Fibroblast of peridontal ligament (primary cell): ENCODE measurements at regions not wholly inside any gene's neighbourhood (a gene's known extent, or its start where the extent isn't known, plus 50 kb on each side); places are given as distances from the start of the nearest gene placed in this dataset.

Experiments used
- DNase-seq: peaks from one replicate; pipeline ENCODE4 v3.0.0-alpha.2; 2010; ENCODE audit errors: extremely low read depth

DNA sequence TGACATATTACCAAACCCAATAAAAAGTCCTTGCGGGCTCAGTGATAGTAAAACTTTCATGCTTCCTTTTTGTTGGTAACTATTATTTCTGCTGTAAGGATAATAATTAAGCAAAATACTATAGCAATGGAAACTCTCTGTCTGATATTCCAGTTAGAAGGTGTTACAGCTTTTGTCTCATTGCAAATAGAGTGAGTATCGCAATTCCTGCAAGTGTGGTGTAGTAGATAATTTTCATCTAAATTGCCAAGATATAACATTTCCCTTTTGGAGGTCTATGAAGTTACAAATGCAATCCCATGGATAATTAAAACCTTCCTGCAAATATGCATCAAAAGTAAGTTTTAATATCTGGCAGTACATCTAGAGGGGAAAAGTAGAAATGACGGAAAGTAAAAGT is 88.7 kb upstream of the CD93 start:
- DNase-seq = no peak

DNA sequence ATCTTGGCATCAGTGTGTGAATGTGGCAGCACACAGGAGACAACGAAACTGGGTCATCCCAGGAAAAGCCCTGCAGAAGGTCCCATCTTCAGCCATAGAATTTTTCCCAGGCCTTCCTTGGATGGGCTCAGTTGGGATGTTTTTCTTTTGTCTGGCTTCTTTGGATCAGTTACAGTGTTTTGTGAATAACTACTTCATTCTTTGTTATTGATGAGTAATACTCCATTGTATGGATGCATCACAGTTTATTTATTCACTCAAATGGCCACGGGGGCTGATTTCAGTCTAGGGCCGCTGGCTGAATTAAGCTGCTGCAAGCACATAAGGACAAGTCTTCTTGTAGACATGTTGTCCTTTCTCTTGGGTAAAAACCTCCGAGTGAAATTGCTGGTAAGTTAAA is 81.3 kb upstream of the CD93 start:
- DNase-seq = peak; percentile 25

- no peak for DNase-seq
Measured at GRCh38 chr20:23166563-23166962, 80.4 kb upstream of the CD93 start.

DNA sequence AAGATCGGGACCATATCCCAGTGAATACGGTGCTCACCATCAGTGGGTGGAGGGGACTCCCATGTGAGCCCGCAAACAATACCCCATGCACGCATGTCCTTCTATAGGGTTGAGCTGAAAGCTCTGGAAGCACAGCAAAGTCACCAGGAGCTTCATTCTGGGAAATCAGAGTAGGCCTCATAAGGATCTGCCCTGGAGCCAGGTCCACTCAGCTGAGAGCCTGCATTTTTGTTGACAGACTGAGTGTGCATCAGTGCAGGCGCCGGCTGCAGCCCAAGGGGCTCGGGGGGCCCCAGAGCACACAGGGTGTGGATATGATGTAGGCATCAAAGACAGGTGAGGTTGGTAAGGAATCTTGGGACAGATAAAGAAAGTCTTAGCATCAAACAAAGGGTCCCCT is 79.8 kb upstream of the CD93 start:
- no peak for DNase-seq

- no peak for DNase-seq
Measured at GRCh38 chr20:23165307-23165750, 79.2 kb upstream of the CD93 start.

DNA sequence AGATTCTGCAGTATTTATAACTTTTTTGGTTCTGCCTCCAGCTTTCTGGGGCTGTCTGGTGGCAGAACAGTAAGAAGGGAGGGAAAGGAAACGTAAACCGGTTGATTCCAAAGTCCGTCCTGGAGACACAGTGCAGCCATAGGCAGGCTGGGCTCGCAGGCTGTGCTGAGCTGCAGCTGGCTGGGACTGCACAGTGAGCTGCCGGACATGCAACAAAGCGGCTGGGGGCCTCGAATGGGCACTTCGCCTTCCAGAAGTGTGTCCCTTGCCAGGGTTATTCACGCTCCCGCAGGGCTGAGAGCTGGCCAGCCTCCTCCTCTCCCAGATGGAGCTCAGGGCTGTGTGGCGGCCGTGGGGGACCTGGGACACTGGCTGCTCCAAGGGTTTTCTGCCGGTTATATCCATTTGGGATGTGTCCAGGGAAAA is 78.1 kb upstream of the CD93 start:
- no peak for DNase-seq

GRCh38 chr20:23163562-23163961 is 77.4 kb upstream of the CD93 start:
- no peak for DNase-seq

DNA sequence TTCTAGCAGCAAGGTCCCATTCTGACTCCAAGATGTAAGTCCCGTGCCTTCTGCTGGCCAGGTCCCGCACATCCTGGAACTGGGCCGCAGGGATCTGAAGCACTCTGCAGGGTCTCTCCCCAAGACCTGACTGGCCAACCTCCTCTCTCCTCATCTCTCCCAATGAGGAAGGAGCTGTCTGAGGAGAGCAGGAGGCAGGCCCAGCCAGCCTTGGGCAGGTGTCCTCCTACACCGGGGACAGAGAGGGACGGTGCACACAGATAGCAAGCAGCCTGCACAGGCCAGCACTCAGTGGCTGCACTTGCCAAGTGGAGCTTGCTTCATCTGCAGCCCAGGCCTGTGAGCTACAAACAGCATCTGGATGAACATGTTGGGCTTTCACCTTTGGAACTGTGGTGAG is 76.8 kb upstream of the CD93 start:
- no peak for DNase-seq

GRCh38 chr20:23161968-23162696 is 76.0 kb upstream of the CD93 start:
- DNase-seq = no peak

DNA sequence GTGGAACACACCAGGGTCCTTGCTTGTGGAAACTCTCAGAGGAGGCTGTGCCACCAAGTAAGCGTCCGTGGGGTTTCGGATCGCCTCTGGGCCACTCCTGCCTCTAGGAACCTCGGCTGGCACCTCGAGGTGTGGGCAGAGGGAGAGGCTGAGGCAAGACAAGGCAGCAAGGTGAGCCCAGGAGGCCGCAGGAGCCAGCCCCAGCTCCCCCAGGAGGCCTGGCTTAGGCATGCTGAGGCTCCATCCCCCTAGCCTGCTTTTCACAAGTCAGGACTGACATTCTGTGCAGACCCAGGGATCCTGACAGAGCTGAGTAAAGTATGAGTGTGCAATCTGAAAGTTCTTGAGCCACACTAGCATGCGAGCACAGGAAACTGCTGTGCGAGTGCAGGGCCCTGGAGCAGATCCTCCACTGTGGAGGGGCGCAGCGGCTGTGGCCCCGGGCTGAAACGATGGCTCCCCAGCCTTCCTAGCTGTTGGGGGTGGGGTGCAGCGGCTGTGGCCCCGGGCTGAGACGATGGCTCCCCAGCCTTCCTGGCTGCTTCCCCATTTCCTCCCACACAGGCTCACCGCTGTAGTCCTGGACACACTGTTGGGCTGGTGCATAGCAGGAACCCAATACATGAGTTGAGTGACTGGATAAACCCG is 75.2 kb upstream of the CD93 start:
- DNase-seq = no peak

GRCh38 chr20:23160536-23161243 is 74.6 kb upstream of the CD93 start:
- DNase-seq = no peak

- DNase-seq = no peak
Measured at GRCh38 chr20:23159947-23160318, 73.8 kb upstream of the CD93 start.

DNA sequence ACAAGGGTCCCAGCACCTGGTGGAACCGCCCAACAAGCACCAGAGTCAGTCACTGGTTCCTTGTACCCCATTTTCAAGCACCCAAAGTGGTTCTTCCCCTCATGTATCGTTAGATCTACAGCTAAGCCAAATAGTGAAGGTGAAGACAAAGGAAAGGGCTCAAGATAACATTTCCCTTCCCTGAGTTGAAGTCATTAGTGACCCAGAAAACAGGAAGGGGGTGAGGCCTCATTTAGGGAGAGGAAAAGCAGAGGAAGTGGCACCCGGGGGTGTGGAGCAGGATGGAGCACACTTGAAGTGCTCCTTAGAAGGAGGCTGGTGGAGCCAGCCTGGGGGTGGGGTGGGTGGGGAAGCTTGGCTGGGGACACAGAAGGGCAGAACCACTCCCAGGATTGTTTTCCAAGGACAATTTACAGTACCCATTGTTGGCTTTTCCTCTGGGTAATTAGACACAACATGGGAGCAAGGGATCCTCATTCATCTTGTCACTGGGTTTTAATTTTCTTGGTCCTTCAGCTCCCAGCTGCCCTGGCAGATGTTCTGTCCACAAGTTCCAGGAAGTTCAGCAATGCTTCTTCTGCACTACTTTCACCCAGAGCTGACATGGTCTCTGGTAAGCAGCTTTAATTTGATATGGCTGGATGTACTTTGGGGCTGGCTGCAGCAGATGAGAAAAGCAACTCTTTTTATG is 73.3 kb upstream of the CD93 start:
- no peak for DNase-seq

GRCh38 chr20:23157734-23158133 is 71.6 kb upstream of the CD93 start:
- DNase-seq = no peak

GRCh38 chr20:23156842-23157423 is 70.8 kb upstream of the CD93 start:
- DNase-seq = peak; percentile 56

- DNase-seq = peak; percentile 75
Measured at GRCh38 chr20:23156170-23156841, 70.2 kb upstream of the CD93 start.

DNA sequence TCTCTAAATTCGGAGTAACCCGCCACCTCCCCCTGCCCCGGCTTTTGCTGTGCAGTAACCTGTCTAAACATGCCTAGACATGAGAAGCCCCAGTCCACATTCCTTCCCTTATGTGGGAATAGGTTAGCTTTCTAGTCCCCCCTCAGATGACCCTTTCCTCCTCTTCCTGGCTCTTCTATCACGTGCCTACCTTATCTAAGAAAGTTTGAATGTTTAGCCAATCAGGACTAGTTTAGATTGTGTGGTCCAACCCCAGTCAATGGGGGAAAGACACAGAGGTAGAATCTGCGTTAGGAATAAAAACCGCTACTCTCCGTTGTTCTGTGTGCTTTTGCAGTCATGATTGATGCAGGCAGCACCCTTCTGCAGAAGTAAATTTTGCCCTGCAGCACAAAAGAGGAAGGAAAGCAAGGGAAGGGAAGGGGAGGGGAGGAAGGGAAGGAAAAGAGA is 69.0 kb upstream of the CD93 start:
- DNase-seq = no peak

GRCh38 chr20:23153696-23154341 is 67.7 kb upstream of the CD93 start:
- DNase-seq = no peak

DNA sequence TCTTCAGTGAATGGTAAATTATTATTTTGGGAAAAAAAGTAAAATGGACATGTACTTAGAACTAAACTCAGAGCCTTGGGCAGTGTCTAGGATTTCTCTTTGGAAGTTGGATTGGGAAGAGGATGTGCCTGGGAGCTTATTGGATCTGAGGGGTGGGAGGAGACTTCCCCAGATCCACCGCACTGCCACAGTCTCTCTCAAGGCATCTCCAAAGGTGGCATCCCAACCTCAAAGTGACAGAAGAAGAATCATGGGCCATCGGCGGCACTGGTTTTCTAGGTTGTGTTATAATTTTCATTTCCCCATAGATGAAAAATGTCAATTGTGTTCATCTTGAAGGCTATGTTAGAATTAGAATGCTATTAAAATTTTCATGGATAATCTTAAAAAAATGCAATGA is 66.8 kb upstream of the CD93 start:
- DNase-seq = no peak

- DNase-seq = peak; percentile 76
Measured at GRCh38 chr20:23152308-23152892, 66.3 kb upstream of the CD93 start.
